HL-60 (cell line): ENCODE measurements at regions not wholly inside any gene's neighbourhood (a gene's known extent, or its start where the extent isn't known, plus 50 kb on each side); places are given as distances from the start of the nearest gene placed in this dataset.

Experiments used
- DNase-seq, 2 experiments: peaks; one replicate each; pipeline ENCODE4 v3.0.0-alpha.2; 2010 to 2020; ENCODE audit warnings: low read depth in 1 of 2, low spot score in 1 of 2
- H3K27ac ChIP-seq: fragments of 250-450 bp; sonication (Bioruptor Pico); replicated peaks from 2 replicates; pipeline ENCODE4 v1.5.1; 2020; ENCODE audit warnings: mild to moderate bottlenecking, moderate library complexity
- H3K27me3 ChIP-seq: fragments of 250-450 bp; sonication (Bioruptor Pico); 2 replicates; pipeline ENCODE4 v1.5.1; 2021; ENCODE audit warnings: mild to moderate bottlenecking, moderate library complexity; ENCODE audit not compliant: insufficient read depth, poor library complexity, severe bottlenecking
- H3K4me3 ChIP-seq: replicated peaks from 2 replicates; pipeline ENCODE4 v1.5.1; 2011; ENCODE audit warnings: mild to moderate bottlenecking, control low read depth, low read length; ENCODE audit not compliant: insufficient read depth
- GABPA ChIP-seq: IDR thresholded peaks from 2 replicates; pipeline ENCODE4 v1.6.1; 2012; ENCODE audit warnings: low read depth
- POLR2AphosphoS5 ChIP-seq: IDR thresholded peaks from 2 replicates; pipeline ENCODE4 v1.6.1; 2012; ENCODE audit warnings: low read depth
- SPI1 ChIP-seq: IDR thresholded peaks from 2 replicates; pipeline ENCODE4 v1.6.1; 2012; ENCODE audit warnings: low read depth, mild to moderate bottlenecking, borderline replicate concordance
- TF ChIP-seq, protein P1 (sequence below): IDR thresholded peaks from 2 replicates; pipeline ENCODE4 v1.6.1; 2012; ENCODE audit warnings: low read depth; ENCODE audit not compliant: insufficient replicate concordance
- TF ChIP-seq, protein P2 (sequence below): IDR thresholded peaks from one replicate; pipeline ENCODE4 v1.5.1; 2011; ENCODE audit warnings: low read length, control low read depth, inconsistent platforms; ENCODE audit not compliant: insufficient read depth

DNA sequence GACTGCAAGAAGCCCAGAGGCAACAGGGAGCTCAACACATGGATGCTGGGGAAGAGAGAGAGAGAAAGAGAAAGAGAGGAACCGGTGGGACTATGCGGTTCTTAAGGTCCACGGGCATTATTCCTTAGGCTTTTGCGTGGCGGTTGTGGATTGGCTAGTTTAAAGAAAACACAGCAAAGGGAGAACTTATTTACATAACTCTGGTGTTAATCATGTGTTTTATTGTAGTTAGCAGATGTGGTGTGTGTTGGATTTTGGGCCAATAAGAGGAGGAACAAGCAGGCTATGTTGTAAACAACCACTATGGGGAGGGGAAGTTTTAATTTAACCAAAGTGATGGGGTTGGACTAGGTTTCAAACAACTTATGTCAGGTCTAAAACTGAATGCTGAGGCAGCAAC, 275.3 kb upstream of the KLF12 start:
- no peak overlapping the region for H3K27ac ChIP-seq
- no peak overlapping the region for H3K4me3 ChIP-seq
- H3K27me3 ChIP-seq = no peaks in the 10 kb centered on the region
- no peak for TF ChIP-seq SPI1
- TF ChIP-seq POLR2AphosphoS5 = no peak
- TF ChIP-seq, protein P1, sequence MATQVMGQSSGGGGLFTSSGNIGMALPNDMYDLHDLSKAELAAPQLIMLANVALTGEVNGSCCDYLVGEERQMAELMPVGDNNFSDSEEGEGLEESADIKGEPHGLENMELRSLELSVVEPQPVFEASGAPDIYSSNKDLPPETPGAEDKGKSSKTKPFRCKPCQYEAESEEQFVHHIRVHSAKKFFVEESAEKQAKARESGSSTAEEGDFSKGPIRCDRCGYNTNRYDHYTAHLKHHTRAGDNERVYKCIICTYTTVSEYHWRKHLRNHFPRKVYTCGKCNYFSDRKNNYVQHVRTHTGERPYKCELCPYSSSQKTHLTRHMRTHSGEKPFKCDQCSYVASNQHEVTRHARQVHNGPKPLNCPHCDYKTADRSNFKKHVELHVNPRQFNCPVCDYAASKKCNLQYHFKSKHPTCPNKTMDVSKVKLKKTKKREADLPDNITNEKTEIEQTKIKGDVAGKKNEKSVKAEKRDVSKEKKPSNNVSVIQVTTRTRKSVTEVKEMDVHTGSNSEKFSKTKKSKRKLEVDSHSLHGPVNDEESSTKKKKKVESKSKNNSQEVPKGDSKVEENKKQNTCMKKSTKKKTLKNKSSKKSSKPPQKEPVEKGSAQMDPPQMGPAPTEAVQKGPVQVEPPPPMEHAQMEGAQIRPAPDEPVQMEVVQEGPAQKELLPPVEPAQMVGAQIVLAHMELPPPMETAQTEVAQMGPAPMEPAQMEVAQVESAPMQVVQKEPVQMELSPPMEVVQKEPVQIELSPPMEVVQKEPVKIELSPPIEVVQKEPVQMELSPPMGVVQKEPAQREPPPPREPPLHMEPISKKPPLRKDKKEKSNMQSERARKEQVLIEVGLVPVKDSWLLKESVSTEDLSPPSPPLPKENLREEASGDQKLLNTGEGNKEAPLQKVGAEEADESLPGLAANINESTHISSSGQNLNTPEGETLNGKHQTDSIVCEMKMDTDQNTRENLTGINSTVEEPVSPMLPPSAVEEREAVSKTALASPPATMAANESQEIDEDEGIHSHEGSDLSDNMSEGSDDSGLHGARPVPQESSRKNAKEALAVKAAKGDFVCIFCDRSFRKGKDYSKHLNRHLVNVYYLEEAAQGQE = no peak
- TF ChIP-seq GABPA = no peak
- TF ChIP-seq, protein P2, sequence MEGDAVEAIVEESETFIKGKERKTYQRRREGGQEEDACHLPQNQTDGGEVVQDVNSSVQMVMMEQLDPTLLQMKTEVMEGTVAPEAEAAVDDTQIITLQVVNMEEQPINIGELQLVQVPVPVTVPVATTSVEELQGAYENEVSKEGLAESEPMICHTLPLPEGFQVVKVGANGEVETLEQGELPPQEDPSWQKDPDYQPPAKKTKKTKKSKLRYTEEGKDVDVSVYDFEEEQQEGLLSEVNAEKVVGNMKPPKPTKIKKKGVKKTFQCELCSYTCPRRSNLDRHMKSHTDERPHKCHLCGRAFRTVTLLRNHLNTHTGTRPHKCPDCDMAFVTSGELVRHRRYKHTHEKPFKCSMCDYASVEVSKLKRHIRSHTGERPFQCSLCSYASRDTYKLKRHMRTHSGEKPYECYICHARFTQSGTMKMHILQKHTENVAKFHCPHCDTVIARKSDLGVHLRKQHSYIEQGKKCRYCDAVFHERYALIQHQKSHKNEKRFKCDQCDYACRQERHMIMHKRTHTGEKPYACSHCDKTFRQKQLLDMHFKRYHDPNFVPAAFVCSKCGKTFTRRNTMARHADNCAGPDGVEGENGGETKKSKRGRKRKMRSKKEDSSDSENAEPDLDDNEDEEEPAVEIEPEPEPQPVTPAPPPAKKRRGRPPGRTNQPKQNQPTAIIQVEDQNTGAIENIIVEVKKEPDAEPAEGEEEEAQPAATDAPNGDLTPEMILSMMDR = no peak
- DNase-seq = no peak

DNA sequence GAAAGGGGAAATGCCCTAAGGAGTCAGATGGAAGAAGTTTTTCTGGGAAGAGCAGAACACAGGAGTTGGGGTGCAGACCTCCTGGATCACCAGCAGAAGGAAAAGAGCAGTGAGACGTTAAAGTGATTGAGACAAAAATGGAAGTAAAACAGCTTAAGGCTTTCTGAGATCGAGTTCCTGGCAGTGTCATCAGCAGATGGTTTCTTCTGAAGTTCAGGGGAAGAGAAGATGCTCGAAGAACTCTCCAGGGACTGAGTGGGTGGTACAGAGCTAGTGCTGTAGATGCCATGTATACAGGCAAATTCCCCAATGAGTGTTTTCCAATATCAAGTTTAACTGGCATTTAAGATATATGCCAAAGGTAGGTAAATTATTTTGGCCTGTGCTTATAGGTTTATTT, 272.2 kb upstream of the KLF12 start:
- TF ChIP-seq, protein P2 = no peak
- TF ChIP-seq, protein P1 = no peak
- TF ChIP-seq SPI1 (no peak), POLR2AphosphoS5 (no peak), GABPA (no peak)
- Histone ChIP-seq H3K27ac (no peak overlapping the region), H3K27me3 (no peaks in the 10 kb centered on the region), H3K4me3 (no peak overlapping the region)
- no peak for DNase-seq

DNA sequence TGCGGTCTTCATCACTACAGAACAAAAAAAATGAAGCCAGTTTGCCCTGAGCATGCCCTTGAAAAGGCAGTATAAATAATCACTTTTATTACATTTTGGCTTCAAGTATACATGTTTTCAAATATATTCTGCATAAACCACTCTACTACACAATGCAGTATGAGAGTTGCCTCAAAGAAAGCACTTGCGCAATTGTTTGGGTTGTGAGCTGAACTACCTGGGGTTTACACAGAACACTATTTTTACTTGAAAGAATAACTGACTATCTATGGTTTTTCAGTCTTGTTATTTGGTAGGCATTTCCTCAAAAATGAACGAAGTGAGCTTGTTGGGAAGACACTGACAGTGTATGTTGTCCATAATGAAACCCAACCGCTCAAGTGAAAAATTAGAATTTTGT, 264.4 kb upstream of the KLF12 start:
- TF ChIP-seq, protein P1 = no peak
- TF ChIP-seq POLR2AphosphoS5 (no peak), SPI1 (no peak), GABPA (no peak)
- TF ChIP-seq, protein P2 = no peak
- no peak overlapping the region for H3K4me3 ChIP-seq
- DNase-seq = no peak
- no peak overlapping the region for H3K27ac ChIP-seq
- H3K27me3 ChIP-seq = no peaks in the 10 kb centered on the region
